AG08396 (cell line): ENCODE measurements at regions not wholly inside any gene's neighbourhood (a gene's known extent, or its start where the extent isn't known, plus 50 kb on each side); places are given as distances from the start of the nearest gene placed in this dataset.
A peak's percentile ranks its signal among the peaks of the same experiment; 100 is the strongest.
"Not testable (repeated sequence)": the region's sequence is repeated elsewhere in the genome, so short reads cannot be mapped to it uniquely, and the experiment has no call there.

Experiments
- DNase-seq: peaks from one replicate; pipeline ENCODE4 v3.0.0; 2012; ENCODE audit warnings: low spot score, mixed read lengths

GRCh38 chr3:178203650-178204049 is 332.6 kb upstream of the KCNMB2 start:
- DNase-seq, result no peak

- DNase-seq, result no peak
These were observed 330.5 kb upstream of the KCNMB2 start for GRCh38 chr3:178205740-178206139.

DNA sequence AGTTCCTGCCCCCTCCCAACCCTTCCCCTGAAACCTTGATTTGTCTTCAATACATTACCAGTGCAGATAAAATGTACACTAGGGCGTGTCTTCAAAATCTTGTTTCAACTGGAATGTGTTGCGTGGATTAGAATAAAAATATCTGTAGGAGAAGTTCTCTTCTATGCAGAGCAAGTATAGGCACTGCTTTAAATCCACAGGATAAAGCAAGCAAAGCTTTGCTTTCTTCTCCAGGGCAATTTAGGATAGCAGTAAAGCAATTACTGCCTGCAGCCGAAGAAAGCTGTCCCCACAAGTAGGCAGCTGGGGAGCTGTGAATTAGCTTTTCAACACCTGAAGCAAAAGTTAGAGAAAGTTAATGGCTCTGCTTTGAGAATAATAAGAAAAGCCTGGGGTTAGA is 329.7 kb upstream of the KCNMB2 start:
- DNase-seq, result no peak

DNA sequence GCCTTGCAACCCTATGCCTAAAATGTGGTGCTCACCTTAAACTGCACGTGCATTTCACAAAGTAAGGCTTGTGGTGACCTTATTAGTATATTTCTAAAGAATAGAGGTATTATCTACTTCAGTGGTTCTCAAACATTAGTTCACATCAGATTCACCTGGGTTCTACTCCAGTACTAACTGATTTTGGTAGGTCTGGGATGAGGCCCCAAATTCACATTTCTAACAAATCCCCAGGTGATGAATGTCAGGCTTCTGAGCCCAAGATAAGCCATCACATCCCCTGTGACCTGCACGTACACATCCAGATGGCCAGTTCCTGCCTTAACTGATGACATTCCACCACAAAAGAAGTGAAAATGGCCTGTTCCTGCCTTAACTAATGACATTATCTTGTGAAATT is 329.1 kb upstream of the KCNMB2 start:
- not testable (repeated sequence) for DNase-seq

- DNase-seq, result not testable (repeated sequence)
These were observed 328.6 kb upstream of the KCNMB2 start for GRCh38 chr3:178207627-178208026.

DNA sequence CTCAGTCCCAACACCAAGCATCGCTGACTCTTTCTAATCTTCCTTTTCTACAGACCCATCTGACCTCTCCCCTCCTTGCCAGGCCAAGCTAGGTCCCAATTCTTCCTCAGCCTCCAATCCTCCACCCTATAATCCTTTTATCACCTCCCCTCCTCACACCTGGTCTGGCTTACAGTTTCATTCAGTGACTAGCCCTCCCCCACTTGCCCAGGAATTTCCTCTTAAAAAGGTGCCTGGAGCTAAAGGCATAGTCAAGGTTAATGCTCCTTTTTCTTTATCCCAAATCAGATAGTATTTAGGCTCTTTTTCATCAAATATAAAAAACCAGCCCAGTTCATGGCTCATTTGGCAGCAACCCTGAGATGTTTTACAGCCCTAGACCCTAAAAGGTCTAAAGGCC is 327.1 kb upstream of the KCNMB2 start:
- DNase-seq, result not testable (repeated sequence)

DNA sequence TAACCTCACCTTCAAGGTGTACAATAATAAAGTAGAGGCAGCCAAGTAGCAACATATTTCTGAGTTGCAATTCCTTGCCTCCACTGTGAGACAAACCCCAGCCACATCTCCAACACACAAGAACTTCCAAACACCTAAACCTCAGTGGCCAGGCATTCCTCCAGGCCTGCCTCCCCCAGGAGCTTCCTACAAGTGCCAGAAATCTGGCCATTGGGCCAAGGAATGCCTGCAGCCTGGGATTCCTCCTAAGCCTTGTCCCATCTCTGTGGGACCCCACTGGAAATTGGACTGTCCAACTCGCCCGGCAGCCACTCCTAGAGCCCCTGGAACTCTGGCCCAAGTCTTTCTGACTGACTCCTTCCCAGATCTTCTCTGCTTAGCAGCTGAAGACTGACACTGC is 326.6 kb upstream of the KCNMB2 start:
- DNase-seq, result not testable (repeated sequence)

DNA sequence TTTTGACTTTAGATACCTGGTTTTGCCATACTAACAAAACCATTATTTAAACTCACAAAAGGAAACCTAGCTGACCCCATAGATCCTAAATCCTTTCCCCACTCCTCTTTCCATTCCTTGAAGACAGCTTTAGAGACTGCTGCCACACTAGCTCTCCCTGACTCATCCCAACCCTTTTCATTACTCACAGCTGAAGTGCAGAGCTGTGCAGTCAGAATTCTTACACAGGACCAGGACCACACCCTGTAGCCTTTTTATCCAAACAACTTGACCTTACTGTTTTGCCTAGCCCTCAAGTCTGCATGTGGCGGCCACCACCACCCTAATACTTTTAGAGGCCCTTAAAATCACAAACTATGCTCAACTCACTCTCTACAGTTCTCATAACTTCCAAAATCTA is 325.1 kb upstream of the KCNMB2 start:
- DNase-seq, result not testable (repeated sequence)

GRCh38 chr3:178217479-178217878 is 318.8 kb upstream of the KCNMB2 start:
- no peak for DNase-seq

- no peak for DNase-seq
These were observed 318.0 kb upstream of the KCNMB2 start for GRCh38 chr3:178218231-178218630.

- DNase-seq, result not testable (repeated sequence)
These were observed 316.6 kb upstream of the KCNMB2 start for GRCh38 chr3:178219661-178220060.

GRCh38 chr3:178223876-178224275 is 312.4 kb upstream of the KCNMB2 start:
- no peak for DNase-seq

DNA sequence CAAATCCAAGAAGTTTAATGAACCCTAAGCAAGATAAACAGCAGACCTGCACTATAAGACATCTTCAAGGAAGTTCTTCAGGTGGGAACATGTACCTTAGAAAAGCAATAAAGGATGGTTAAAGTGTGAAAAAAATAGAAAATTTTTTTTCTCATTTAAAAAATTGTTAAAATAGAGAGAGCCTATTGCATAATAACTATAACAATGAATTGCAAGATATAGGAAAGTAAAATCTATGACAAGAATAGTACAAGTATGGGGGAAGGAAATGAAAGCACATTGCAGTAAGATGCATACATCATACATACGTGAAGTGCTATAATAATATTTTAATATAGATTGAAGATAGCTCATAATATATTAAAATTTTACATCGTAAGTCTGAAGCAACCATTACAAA is 310.1 kb upstream of the KCNMB2 start:
- no peak for DNase-seq

GRCh38 chr3:178231645-178232044 is 304.6 kb upstream of the KCNMB2 start:
- DNase-seq, result no peak

DNA sequence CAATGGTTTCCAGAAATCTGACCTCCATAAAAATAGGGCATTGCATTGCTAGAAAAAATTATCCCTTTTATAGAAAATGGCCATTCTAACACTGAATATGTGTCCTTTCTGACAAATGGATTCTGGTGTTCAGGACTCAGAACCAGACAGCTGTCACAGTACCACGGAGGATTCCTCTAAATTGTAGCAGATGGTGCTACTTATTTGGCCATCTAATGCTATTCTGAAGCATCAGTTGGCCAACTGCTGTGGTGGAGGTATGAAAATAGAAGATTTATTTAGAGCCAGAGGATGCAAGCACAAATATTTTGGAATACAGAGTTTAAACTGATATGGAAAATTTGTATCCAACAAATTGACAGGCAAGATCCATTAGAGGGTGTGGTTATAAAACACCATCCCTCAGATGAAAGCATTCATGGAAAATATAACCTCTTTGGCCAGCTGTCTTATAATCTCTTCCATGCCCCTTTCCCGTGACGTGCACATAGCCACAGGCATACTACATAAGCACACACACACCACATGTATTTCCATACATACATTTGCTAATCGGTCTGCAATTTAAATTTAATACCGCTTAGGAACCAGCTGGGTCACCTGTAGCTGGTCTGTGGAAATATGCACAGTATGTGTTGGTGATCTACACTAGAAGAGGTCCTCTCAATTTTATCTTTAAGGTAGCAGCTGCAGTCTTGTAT is 302.7 kb upstream of the KCNMB2 start:
- DNase-seq, result no peak

- no peak for DNase-seq
These were observed 299.5 kb upstream of the KCNMB2 start for GRCh38 chr3:178236555-178237277.

DNA sequence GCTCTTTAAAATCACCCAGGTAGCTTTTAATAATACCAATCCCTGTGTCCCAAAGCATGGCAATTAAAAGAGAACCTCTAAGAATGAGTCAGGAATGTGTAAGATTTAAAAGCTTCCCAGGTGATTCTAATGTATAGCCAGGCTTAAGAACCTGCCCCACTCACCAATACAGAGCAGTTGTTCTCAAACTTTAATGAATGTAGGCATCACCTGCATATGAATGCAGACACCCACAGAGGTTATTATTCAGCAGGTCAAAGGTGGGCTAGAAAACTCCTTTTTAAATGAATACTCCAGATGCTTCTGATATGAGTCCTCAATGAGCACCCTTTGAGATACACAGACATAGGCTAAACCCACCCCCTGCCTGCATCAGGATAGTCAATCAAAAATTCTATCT is 298.1 kb upstream of the KCNMB2 start:
- DNase-seq, result no peak

GRCh38 chr3:178244733-178245709 is 291.2 kb upstream of the KCNMB2 start:
- DNase-seq, result peak; percentile 9

DNA sequence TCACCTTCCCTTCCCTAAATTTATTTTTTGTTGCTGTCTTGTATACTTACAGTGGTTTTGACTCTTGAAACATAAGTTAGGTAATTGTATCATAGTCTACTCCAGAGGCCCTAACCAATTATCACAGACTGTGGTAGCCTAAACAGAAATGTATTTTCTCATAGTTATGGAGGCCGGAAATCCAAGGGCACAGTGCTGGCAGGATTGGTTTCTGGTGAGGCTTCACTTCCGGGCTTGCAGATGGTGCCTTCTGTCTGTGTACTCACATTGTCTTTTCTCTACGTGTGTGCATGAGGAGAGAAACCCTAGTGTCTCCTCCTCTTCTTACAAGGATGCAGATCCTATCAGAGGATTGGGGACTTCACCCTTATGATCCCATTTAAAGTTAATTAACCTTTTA is 290.2 kb upstream of the KCNMB2 start:
- DNase-seq, result no peak

GRCh38 chr3:178255315-178255714 is 280.9 kb upstream of the KCNMB2 start:
- DNase-seq, result no peak

- no peak for DNase-seq
These were observed 278.7 kb upstream of the KCNMB2 start for GRCh38 chr3:178257491-178257890.

- no peak for DNase-seq
These were observed 278.1 kb upstream of the KCNMB2 start for GRCh38 chr3:178258121-178258520.

DNA sequence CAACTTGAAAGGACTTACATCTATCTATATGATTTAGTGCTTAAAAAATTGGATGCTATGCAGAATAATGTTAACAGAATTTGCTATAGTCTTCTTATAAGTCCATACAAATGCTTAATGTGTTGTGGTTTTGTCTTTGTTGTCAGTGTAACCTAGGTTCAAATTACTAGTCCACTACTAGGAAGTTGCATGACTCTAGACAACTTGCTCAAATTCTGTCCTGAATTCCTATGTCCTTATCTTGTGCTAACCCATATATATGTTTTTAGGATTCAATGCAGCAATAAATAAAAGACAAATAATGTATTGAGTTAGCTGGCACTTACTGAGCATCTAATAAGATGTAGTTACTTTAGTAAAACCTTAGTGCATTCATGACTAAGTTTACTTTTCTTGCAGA is 276.5 kb upstream of the KCNMB2 start:
- DNase-seq, result no peak
